ENCODE measurements at regions not wholly inside any gene's neighbourhood (a gene's known extent, or its start where the extent isn't known, plus 50 kb on each side); places are given as distances from the start of the nearest gene placed in this dataset.

GRCh38 chr1:177784936-177785335 is 184.9 kb downstream of the SEC16B start:
- DNase-seq: no peak

GRCh38 chr1:177784409-177784808 is 185.4 kb downstream of the SEC16B start:
- DNase-seq: no peak

DNA sequence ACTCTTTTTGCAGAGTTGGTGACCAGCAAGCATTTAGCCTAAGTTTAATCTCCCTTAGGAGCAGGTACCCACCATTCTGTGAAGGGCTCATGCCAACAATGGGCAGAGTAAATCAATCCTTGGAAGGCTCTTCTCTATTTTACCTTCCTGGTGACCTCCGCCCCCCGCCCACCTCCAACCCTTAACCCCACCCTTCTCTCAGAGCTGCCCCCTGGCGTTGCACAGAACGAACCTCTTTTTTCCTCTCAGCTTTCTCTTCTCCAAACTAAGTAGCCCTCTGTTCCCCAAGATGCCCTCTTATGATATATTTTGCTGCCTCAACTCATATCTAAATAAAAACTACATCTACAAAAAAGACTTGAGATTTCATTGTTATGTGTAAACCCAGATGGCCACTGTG is 186.8 kb downstream of the SEC16B start:
- no peak for DNase-seq

GRCh38 chr1:177780096-177780700 is 189.7 kb downstream of the SEC16B start:
- peak; percentile 76 for DNase-seq

GRCh38 chr1:177779166-177779965 is 190.5 kb downstream of the SEC16B start:
- no peak for DNase-seq

DNA sequence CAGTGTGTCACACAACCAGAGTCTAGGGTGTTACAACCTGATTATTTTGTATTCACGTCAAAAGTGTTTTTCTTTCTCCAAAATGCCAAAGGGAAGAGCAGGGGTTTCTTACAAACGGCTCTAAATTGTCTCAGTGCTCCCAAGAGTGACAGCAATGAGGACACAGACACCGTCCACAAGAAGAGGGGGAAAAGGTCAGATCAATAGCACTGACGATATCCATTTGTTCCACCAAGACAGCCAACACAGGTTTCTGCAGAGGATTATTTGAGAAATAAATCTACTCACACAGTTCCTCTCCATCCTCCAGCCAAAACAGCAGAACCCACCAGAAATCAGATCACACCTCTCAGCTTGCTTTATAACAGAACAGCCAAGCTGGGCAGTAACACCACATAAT is 193.9 kb downstream of the SEC16B start:
- no peak for DNase-seq

GRCh38 chr1:177772386-177772960 is 197.4 kb downstream of the SEC16B start:
- no peak for DNase-seq

DNA sequence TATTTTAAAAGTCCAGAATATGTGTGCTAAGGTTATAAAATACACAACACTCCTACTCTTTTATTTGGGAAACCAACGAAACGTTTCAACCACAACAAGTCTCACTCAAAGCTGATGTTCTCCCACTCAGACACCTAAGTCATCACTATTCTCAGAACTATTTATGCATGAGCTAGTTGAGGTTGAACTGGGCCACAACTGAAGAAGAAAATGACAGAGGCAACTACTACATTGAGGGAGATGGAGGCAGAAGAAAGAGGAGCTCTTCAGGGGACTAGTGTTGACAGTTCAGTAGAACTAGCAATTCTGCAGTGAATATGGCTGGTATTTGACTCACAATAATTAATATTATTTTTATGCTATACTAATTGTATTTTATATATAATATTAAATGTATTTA is 198.2 kb downstream of the SEC16B start:
- DNase-seq: no peak

DNA sequence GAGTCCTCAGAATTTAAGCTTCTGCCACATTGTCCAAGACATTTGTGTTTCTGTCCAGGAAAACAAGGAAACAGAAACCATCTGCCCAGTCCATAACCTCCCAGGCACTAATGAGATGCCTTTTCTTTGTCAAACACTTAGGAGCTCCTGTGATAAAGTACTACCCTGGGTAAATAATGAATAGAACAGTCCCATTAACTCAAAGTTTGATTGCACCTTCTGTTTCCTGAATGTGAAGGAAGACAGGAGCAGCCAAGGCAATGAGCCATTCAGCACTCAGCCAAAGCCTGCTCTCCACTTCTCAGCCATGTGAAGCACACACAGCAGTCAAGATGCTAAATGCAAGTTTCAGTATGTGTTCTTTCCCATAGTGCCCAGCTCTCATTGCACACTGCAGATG is 199.8 kb downstream of the SEC16B start:
- DNase-seq: peak; percentile 69

DNA sequence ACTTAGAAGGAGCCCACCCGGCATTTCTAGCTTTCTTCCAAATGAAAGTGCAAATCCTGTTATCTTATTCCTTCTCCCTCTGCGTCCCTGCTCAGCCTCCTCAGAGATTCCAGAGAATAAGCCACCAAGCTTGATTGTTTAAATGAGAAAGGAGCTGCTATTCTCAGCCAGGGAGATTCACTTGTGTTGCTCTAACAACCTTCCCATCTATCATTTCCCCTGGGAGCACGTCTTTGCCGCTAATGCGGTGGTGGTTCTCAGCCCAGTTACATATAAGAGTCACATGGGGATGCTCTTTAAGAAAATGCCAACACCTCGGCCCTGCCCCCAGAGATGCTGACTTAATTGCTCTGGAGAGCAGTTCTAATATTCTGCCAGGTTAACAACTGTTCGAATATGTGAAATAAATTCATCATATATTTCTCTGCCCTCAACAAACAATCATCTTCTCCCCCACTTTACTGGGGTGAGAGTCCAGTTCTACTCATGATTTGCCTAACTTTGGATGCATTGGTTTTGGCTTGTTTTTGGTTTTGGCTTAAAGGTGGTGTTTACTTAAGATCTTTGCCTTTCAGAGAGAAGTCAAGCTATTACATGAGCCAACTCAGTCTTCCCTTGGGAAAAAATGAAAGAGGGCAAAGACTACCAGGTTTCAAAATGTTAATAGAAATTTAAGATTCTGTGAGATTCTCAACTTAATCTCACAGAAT is 213.9 kb downstream of the SEC16B start:
- no peak for DNase-seq

DNA sequence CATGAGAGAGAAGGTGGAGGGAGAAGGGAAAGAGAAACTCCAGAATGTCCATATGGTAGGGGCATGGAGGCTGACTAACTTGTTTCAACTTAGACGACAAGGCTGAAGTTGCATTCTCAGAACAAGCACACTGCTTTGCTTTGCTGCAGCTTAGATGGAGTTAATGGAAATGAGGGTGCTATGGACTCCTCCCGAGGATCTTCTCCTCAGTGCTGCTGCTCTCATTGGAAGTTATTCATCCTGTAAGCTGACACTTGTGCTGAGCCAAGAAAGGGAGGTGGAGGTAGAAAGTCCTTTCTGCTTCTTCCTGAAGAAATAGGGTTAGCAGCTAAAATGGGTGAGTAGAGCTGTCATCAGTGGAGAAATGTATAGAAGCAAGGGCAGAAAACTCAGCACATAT is 215.3 kb downstream of the SEC16B start:
- no peak for DNase-seq

DNA sequence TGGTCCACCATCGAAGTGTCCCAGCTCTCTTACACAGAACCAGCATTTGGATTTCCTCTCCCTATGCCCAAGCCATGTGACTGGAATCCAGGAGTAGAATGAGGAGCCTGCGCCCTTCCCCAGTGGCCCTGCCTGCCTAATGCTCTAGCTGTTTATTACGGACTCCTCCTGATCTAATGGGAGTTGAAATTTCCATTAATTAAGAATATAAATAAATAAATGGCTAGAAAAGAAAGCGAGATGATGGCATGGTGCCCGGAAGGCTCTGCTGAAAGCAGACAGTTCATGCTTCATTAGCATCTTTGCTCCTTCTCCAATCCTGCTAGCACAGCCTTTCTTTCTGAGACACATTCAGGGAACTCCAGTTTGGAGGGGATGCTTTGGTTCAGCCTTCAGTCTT is 216.2 kb downstream of the SEC16B start:
- no peak for DNase-seq

- no peak for DNase-seq
Measured at GRCh38 chr1:177748080-177748801, 221.6 kb downstream of the SEC16B start.

DNA sequence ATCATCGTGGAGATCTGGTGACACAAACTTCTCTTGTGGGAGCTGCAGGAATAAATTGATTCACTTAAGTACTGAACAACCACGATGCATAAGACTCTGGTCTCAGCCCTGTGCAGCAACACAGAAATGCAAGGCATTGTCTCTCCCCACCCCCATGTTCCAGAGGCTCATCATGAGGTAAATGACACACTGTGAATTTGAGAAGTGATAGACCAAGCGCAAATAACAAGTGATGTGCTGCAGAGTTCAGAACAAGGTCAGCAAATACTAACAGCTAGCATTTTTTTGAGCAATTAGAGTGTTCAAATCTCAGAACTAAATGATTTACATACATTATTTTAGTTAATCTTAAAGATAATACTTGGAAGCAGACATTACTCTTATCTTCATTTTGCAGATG is 223.7 kb downstream of the SEC16B start:
- DNase-seq: no peak

- no peak for DNase-seq
Measured at GRCh38 chr1:177744906-177745305, 225.0 kb downstream of the SEC16B start.

- no peak for DNase-seq
Measured at GRCh38 chr1:177741476-177741875, 228.4 kb downstream of the SEC16B start.

GRCh38 chr1:177739780-177740179 is 230.1 kb downstream of the SEC16B start:
- DNase-seq: no peak

DNA sequence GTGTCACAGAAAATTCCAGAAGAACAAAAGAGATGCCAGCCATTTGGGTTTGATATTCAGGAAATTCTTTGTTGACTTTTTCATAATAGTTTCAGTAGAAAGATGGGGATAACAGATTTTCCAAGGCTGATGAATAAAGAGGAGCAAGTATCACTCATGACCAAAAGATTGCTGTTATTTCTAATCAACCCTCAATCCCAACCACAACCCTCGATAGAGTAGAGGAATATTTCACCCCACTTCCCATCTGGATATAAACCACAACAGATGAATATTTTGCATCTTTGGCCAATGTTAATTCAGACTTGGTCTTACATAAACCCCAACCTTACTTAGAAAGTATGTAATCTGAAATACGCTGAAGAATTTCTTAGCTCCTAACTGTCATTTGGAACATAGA is 232.4 kb downstream of the SEC16B start:
- DNase-seq: no peak

- DNase-seq: no peak
Measured at GRCh38 chr1:177732178-177732577, 237.7 kb downstream of the SEC16B start.

DNA sequence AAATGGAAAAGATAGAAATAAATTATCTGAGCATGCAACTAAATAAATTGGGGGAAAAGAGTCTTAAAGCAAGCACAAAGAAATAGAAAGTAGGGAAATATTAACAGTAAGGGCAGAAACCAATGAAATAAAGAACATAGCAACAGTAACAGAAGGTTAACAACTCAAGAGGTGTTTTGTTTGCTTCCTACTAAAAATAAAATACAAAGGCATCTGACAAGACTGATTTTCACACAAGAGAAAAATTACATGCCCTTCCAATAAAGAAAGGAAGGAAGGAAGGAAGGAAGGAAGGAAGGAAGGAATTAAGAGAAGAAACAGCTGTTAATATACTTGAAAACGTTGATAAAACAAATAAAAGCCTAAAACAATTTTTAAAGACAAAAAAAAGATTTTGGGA is 240.2 kb downstream of the SEC16B start:
- DNase-seq: no peak

- no peak for DNase-seq
Measured at GRCh38 chr1:177723533-177723932, 246.3 kb downstream of the SEC16B start.

GRCh38 chr1:177710696-177711620 is 258.9 kb downstream of the SEC16B start:
- no peak for DNase-seq
